ENCODE measurements at regions not wholly inside any gene's neighbourhood (a gene's known extent, or its start where the extent isn't known, plus 50 kb on each side); places are given as distances from the start of the nearest gene placed in this dataset.

DNA sequence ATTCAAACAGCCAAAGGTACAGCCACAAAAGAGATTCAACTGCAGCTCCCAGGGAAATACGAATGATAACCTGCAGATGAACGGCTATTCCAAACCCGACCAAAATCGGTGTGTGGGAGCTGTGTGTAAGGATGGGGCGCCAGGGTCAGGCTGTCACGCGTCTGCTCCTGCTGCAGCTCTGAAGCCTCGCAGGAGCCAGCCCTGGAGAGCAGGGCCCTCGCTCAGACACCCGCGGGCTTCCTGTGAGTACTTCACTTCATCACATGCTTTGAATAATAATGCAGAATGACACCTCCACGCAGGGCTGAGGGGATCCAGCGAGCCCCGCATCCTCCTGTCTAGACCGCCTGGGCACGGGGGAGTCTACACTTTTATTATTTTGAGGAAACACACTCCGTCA lies 307.5 kb upstream of the IRX2 start:
- no peaks in the 10 kb centered on the region for H3K36me3 ChIP-seq (ENCODE audit: insufficient read depth, low read length)
- H4K20me1 ChIP-seq (ENCODE audit: insufficient read depth, low read depth, low read length): no peaks in the 10 kb centered on the region
- H3K4me2 ChIP-seq (ENCODE audit: low read depth, low read length, poor library complexity, severe bottlenecking): no peak overlapping the region
- no peak for DNase-seq
- H3K9ac ChIP-seq (ENCODE audit: low read length): no peak overlapping the region
- H2AFZ ChIP-seq (ENCODE audit: low read length): no peak overlapping the region
- no peak overlapping the region for H3K4me3 ChIP-seq (ENCODE audit: low read length)
- H3K27me3 ChIP-seq (ENCODE audit: low read length): no peaks in the 10 kb centered on the region
- no peak overlapping the region for H3K27ac ChIP-seq (ENCODE audit: low read length)
- H3K79me2 ChIP-seq (ENCODE audit: low read length): no peaks in the 10 kb centered on the region
- H3K4me1 ChIP-seq (ENCODE audit: low read length): no peaks in the 10 kb centered on the region
- H3K9me3 ChIP-seq (ENCODE audit: low read length): peaks cover 18% of the 10 kb centered on the region
- no peaks in the 10 kb centered on the region for H3K9me2 ChIP-seq (replicated peaks; ENCODE audit: insufficient read depth, low read length)

DNA sequence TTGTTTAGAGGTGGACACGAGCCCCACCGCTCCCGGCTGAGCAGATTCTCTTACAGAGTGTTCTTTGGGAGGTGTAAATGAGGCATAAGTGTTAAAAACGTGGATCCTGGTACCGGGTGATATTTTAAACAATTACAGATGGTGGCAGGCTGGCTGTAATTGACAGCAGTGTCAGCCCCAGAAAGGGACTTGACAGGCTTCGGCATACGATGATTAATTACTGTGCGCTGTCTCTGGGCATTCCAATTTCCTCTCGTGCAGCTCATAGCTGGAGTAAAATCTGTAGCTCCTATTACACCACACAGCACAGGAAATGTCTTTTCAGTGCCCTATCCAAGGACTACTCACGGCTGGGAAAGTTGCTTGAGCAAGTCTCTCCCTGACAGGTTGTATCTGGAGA lies 305.4 kb upstream of the IRX2 start:
- H2AFZ ChIP-seq (ENCODE audit: low read length): no peak overlapping the region
- H3K9ac ChIP-seq (ENCODE audit: low read length): no peak overlapping the region
- no peaks in the 10 kb centered on the region for H3K27me3 ChIP-seq (ENCODE audit: low read length)
- H4K20me1 ChIP-seq (ENCODE audit: insufficient read depth, low read depth, low read length): no peaks in the 10 kb centered on the region
- H3K4me1 ChIP-seq (ENCODE audit: low read length): no peaks in the 10 kb centered on the region
- no peaks in the 10 kb centered on the region for H3K79me2 ChIP-seq (ENCODE audit: low read length)
- H3K27ac ChIP-seq (ENCODE audit: low read length): no peak overlapping the region
- H3K9me3 ChIP-seq (ENCODE audit: low read length): peaks cover 16% of the 10 kb centered on the region
- H3K36me3 ChIP-seq (ENCODE audit: insufficient read depth, low read length): no peaks in the 10 kb centered on the region
- no peak for DNase-seq
- H3K9me2 ChIP-seq (replicated peaks; ENCODE audit: insufficient read depth, low read length): no peaks in the 10 kb centered on the region
- no peak overlapping the region for H3K4me2 ChIP-seq (ENCODE audit: low read depth, low read length, poor library complexity, severe bottlenecking)
- no peak overlapping the region for H3K4me3 ChIP-seq (ENCODE audit: low read length)

DNA sequence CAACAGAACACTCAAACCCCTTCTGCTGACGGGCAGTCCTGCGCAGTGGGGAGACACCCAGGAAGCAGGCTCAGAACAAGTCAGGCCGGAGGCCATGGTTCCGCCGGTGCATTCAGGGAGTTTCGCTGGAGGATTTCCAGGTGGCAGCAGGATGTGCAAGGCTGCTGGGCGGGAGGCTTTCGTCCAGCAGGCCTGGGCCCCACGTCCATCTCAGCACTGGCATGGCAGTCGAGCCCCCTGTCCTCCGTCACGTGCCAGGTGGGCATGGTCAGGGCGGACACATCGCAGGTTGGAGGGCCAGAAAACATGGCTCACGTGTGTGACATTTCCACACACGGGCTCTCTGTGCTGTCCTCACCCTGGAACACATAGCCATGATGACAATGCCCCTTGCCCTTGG lies 299.9 kb upstream of the IRX2 start:
- Histone ChIP-seq H3K4me3 (ENCODE audit: low read length) (no peak overlapping the region), H3K27ac (ENCODE audit: low read length) (no peak overlapping the region), H3K79me2 (ENCODE audit: low read length) (no peaks in the 10 kb centered on the region), H3K9ac (ENCODE audit: low read length) (no peak overlapping the region), H3K9me2 (replicated peaks; ENCODE audit: insufficient read depth, low read length) (no peaks in the 10 kb centered on the region), H3K36me3 (ENCODE audit: insufficient read depth, low read length) (no peaks in the 10 kb centered on the region), H2AFZ (ENCODE audit: low read length) (no peak overlapping the region), H3K4me2 (ENCODE audit: low read depth, low read length, poor library complexity, severe bottlenecking) (no peak overlapping the region), H4K20me1 (ENCODE audit: insufficient read depth, low read depth, low read length) (no peaks in the 10 kb centered on the region), H3K27me3 (ENCODE audit: low read length) (no peaks in the 10 kb centered on the region), H3K9me3 (ENCODE audit: low read length) (peaks cover 7% of the 10 kb centered on the region), H3K4me1 (ENCODE audit: low read length) (no peaks in the 10 kb centered on the region)
- peak; percentile 4 for DNase-seq

DNA sequence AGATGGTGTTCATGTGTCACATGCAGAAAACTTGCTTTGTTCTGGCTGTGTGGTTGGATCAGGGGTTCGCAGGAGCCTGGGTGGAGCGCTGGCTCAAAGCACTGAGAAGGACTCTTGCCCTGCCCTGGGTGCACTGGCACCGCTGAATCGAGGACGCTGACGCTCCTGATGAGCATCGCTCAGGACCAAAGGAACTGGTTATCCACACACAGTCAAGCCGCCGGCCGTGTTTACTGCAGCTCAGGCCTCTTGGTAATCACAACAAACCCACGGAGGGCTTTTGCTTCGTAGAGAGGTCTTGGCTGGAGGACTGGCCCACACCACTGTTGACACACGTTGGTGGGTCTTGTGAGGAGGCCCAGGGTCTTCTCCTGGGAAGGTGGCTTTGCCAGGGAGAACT lies 299.4 kb upstream of the IRX2 start:
- Histone ChIP-seq H3K4me2 (ENCODE audit: low read depth, low read length, poor library complexity, severe bottlenecking) (no peak overlapping the region), H3K9me2 (replicated peaks; ENCODE audit: insufficient read depth, low read length) (no peaks in the 10 kb centered on the region), H3K4me3 (ENCODE audit: low read length) (no peak overlapping the region), H3K36me3 (ENCODE audit: insufficient read depth, low read length) (no peaks in the 10 kb centered on the region), H3K4me1 (ENCODE audit: low read length) (no peaks in the 10 kb centered on the region), H4K20me1 (ENCODE audit: insufficient read depth, low read depth, low read length) (no peaks in the 10 kb centered on the region), H3K79me2 (ENCODE audit: low read length) (no peaks in the 10 kb centered on the region), H2AFZ (ENCODE audit: low read length) (no peak overlapping the region), H3K27me3 (ENCODE audit: low read length) (no peaks in the 10 kb centered on the region), H3K9ac (ENCODE audit: low read length) (no peak overlapping the region), H3K27ac (ENCODE audit: low read length) (no peak overlapping the region), H3K9me3 (ENCODE audit: low read length) (peaks cover 7% of the 10 kb centered on the region)
- DNase-seq: no peak

DNA sequence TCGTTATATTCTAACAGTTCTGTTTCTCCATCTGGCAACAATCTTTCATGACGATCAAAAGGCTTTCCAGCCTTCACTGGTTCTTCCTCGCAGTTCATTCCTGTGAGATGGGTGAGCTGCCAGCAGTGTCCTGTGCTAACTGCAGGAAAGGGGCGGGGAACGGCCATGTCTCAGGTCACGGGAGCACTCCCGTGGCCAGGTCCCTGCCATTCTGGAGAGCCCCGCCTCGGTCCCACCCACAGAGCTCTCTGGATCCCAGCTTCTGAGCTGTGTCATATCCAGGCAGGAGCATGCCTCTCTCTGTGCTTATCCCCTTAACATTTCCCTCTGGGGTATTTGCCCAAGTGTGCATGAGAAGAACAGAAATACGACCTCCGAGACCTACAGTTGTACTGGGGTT lies 297.8 kb upstream of the IRX2 start:
- Histone ChIP-seq H3K9ac (ENCODE audit: low read length) (no peak overlapping the region), H3K4me3 (ENCODE audit: low read length) (no peak overlapping the region), H3K4me2 (ENCODE audit: low read depth, low read length, poor library complexity, severe bottlenecking) (no peak overlapping the region), H3K27me3 (ENCODE audit: low read length) (no peaks in the 10 kb centered on the region), H3K9me3 (ENCODE audit: low read length) (peaks cover 7% of the 10 kb centered on the region), H3K9me2 (replicated peaks; ENCODE audit: insufficient read depth, low read length) (no peaks in the 10 kb centered on the region), H3K36me3 (ENCODE audit: insufficient read depth, low read length) (no peaks in the 10 kb centered on the region), H4K20me1 (ENCODE audit: insufficient read depth, low read depth, low read length) (no peaks in the 10 kb centered on the region), H2AFZ (ENCODE audit: low read length) (no peak overlapping the region), H3K4me1 (ENCODE audit: low read length) (no peaks in the 10 kb centered on the region), H3K79me2 (ENCODE audit: low read length) (no peaks in the 10 kb centered on the region), H3K27ac (ENCODE audit: low read length) (no peak overlapping the region)
- DNase-seq: no peak

DNA sequence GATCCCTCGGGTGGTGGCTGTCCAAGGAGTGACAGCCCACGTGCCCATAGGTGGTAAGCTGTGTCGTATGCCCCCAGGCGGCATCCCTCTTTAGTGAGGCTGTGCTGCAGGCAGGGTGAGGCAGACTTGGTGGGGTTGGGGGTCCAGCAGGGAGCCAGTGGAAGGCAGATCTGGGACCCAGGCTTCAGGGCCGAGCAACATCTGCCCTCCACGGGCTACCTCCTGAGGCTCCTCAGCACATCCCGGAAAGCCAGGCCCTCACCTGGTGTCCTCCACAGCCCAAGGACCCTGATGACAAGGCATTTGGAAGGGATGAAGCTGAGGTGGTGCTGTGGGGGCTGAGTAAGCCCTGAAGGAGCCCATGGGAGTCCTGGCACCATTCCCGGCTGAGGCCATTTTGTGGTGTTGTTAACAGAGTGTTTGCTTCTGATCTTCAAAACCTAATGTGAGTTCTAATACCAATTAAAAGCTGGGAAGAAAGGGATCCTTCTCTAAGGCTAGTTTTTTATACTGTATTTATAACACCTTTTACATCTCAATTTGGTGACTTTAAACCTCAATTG lies 295.8 kb upstream of the IRX2 start:
- Histone ChIP-seq H3K27ac (ENCODE audit: low read length) (no peak overlapping the region), H3K9me3 (ENCODE audit: low read length) (peaks cover 14% of the 10 kb centered on the region), H3K4me1 (ENCODE audit: low read length) (no peaks in the 10 kb centered on the region), H3K4me3 (ENCODE audit: low read length) (no peak overlapping the region), H3K9me2 (replicated peaks; ENCODE audit: insufficient read depth, low read length) (no peaks in the 10 kb centered on the region), H4K20me1 (ENCODE audit: insufficient read depth, low read depth, low read length) (no peaks in the 10 kb centered on the region), H3K4me2 (ENCODE audit: low read depth, low read length, poor library complexity, severe bottlenecking) (no peak overlapping the region), H3K27me3 (ENCODE audit: low read length) (no peaks in the 10 kb centered on the region), H2AFZ (ENCODE audit: low read length) (no peak overlapping the region), H3K79me2 (ENCODE audit: low read length) (no peaks in the 10 kb centered on the region), H3K9ac (ENCODE audit: low read length) (no peak overlapping the region), H3K36me3 (ENCODE audit: insufficient read depth, low read length) (no peaks in the 10 kb centered on the region)
- peak; percentile 6 for DNase-seq

DNA sequence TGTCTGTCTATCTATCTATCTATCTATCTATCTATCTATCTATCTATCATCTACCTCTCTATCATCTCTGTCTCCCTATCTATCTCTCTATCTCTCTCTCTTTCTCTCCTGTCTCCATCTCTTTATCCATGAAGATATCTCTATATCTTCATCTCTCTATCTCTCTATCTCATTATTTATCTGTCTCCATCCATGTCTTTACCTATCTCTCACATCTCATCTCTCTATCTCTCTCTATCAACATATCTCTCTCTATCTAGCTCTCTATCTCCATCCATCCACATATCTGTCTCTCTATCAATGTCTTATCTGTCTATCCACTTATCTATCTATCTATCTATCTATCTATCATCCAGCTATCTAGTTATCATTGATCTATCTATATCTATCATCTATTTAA lies 292.1 kb upstream of the IRX2 start:
- Histone ChIP-seq H3K27ac (ENCODE audit: low read length) (no peak overlapping the region), H3K4me3 (ENCODE audit: low read length) (no peak overlapping the region), H3K27me3 (ENCODE audit: low read length) (no peaks in the 10 kb centered on the region), H2AFZ (ENCODE audit: low read length) (no peak overlapping the region), H3K9ac (ENCODE audit: low read length) (no peak overlapping the region), H3K9me3 (ENCODE audit: low read length) (peaks cover 22% of the 10 kb centered on the region), H3K9me2 (replicated peaks; ENCODE audit: insufficient read depth, low read length) (no peaks in the 10 kb centered on the region), H3K36me3 (ENCODE audit: insufficient read depth, low read length) (no peaks in the 10 kb centered on the region), H3K4me1 (ENCODE audit: low read length) (no peaks in the 10 kb centered on the region), H4K20me1 (ENCODE audit: insufficient read depth, low read depth, low read length) (no peaks in the 10 kb centered on the region), H3K79me2 (ENCODE audit: low read length) (no peaks in the 10 kb centered on the region), H3K4me2 (ENCODE audit: low read depth, low read length, poor library complexity, severe bottlenecking) (no peak overlapping the region)
- DNase-seq: no peak

DNA sequence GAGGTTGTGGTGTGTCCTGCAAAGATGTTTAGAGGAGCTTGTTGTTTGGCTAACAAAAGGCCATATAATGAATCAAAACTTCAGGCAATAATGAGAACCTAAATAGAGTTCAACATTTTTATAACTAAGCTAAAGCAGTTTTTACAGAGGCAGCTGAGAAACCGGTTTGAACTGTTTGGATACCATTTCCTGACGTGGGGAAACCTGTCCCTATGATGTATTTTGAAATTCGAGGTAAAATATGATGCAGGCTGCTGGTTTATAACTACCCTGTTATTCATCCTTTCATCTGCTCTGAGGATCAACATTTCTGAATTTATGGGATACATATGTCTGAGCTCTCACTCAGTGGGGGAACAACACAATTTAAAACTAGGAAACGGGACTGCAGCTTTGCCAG lies 289.5 kb upstream of the IRX2 start:
- Histone ChIP-seq H3K27me3 (ENCODE audit: low read length) (no peaks in the 10 kb centered on the region), H3K9me2 (replicated peaks; ENCODE audit: insufficient read depth, low read length) (no peaks in the 10 kb centered on the region), H3K9me3 (ENCODE audit: low read length) (peaks cover 15% of the 10 kb centered on the region), H3K79me2 (ENCODE audit: low read length) (no peaks in the 10 kb centered on the region), H4K20me1 (ENCODE audit: insufficient read depth, low read depth, low read length) (no peaks in the 10 kb centered on the region), H3K4me2 (ENCODE audit: low read depth, low read length, poor library complexity, severe bottlenecking) (no peak overlapping the region), H3K27ac (ENCODE audit: low read length) (no peak overlapping the region), H3K36me3 (ENCODE audit: insufficient read depth, low read length) (no peaks in the 10 kb centered on the region), H3K4me1 (ENCODE audit: low read length) (no peaks in the 10 kb centered on the region), H3K4me3 (ENCODE audit: low read length) (no peak overlapping the region), H2AFZ (ENCODE audit: low read length) (no peak overlapping the region), H3K9ac (ENCODE audit: low read length) (no peak overlapping the region)
- no peak for DNase-seq

Measured in Karpas-422 (cell line).